Liver (tissue), 8 donors: ENCODE measurements at regions not wholly inside any gene's neighbourhood (a gene's known extent, or its start where the extent isn't known, plus 50 kb on each side); places are given as distances from the start of the nearest gene placed in this dataset.

Experiments
- DNase-seq: peaks from one replicate; pipeline ENCODE4 v3.0.0-alpha.2; 2017; ENCODE audit warnings: low spot score
- H3K27ac ChIP-seq, 2 donors: one replicate each; pipeline ENCODE4 v1.7.0; 2013; ENCODE audit warnings: inconsistent platforms in 2 of 2, low read length in 2 of 2, control low read depth in 1 of 2, low read depth in 1 of 2, mild to moderate bottlenecking in 1 of 2
- H3K27me3 ChIP-seq, 4 donors: one replicate each; pipeline versions ENCODE4 v1.6.1 to v1.7.0; 2013; ENCODE audit warnings: low read length in 3 of 4, inconsistent platforms in 1 of 4, mild to moderate bottlenecking in 1 of 4, moderate library complexity in 1 of 4; ENCODE audit not compliant: control insufficient read depth in 4 of 4, insufficient read depth in 4 of 4
- H3K36me3 ChIP-seq, 4 donors: one replicate each; pipeline versions ENCODE4 v1.6.1 to v1.7.0; 2013; ENCODE audit warnings: low read length in 3 of 4, mild to moderate bottlenecking in 3 of 4, low read depth in 1 of 4, moderate library complexity in 1 of 4; ENCODE audit not compliant: control insufficient read depth in 4 of 4, insufficient read depth in 3 of 4
- H3K4me1 ChIP-seq, 4 donors: one replicate each; pipeline versions ENCODE4 v1.6.1 to v1.7.0; 2013; ENCODE audit warnings: low read length in 3 of 4, mild to moderate bottlenecking in 3 of 4, moderate library complexity in 1 of 4; ENCODE audit not compliant: control insufficient read depth in 4 of 4, insufficient read depth in 4 of 4
- H3K4me3 ChIP-seq, 3 donors: one replicate each; pipeline versions ENCODE4 v1.6.1 to v1.7.0; 2013; ENCODE audit warnings: low read length in 3 of 3, control low read depth in 1 of 3, low read depth in 1 of 3, mild to moderate bottlenecking in 1 of 3
- H3K9ac ChIP-seq, 2 donors: one replicate each; pipeline ENCODE4 v1.7.0; 2013; ENCODE audit warnings: low read length in 2 of 2, mild to moderate bottlenecking in 2 of 2, moderate library complexity in 2 of 2, control low read depth in 1 of 2, low read depth in 1 of 2
- H3K9me3 ChIP-seq, 4 donors: one replicate each; pipeline versions ENCODE4 v1.6.1 to v1.7.0; 2013; ENCODE audit warnings: low read length in 3 of 4; ENCODE audit not compliant: control insufficient read depth in 4 of 4
- CTCF ChIP-seq: fragments of 150-350 bp; IDR thresholded peaks from 2 replicates; pipeline ENCODE4 v1.5.1; 2017; ENCODE audit warnings: improper control_type of control experiment, low read depth, low read length; ENCODE audit not compliant: missing input control
- EGR1 ChIP-seq, 2 donors: IDR thresholded peaks; 2 replicates each; pipeline ENCODE4 v1.6.1; 2016 to 2018; ENCODE audit warnings: antibody characterized with exemption in 2 of 2, low read depth in 2 of 2
- FOXA1 ChIP-seq: IDR thresholded peaks from 2 replicates; pipeline ENCODE4 v1.6.1; 2016; ENCODE audit warnings: antibody characterized with exemption
- FOXA2 ChIP-seq: IDR thresholded peaks from 2 replicates; pipeline ENCODE4 v1.6.1; 2016; ENCODE audit warnings: antibody characterized with exemption
- GABPA ChIP-seq, 2 donors: IDR thresholded peaks in 1 of 2; conservative IDR thresholded peaks in 1 of 2; 2 replicates each; pipeline ENCODE4 v1.6.1; 2016; ENCODE audit warnings: antibody characterized with exemption in 2 of 2, mild to moderate bottlenecking in 1 of 2, moderate library complexity in 1 of 2
- HNF4A ChIP-seq, 2 donors: conservative IDR thresholded peaks; 2 replicates each; pipeline ENCODE4 v1.6.1; 2016; ENCODE audit warnings: antibody characterized with exemption in 2 of 2, mild to moderate bottlenecking in 2 of 2
- HNF4G ChIP-seq: IDR thresholded peaks from 2 replicates; pipeline ENCODE4 v1.6.1; 2016; ENCODE audit warnings: antibody characterized with exemption
- JUND ChIP-seq, 2 donors: IDR thresholded peaks; 2 replicates each; pipeline ENCODE4 v1.6.1; 2016; ENCODE audit warnings: antibody characterized with exemption in 2 of 2
- MAX ChIP-seq: IDR thresholded peaks from 2 replicates; pipeline ENCODE4 v1.6.1; 2016; ENCODE audit warnings: antibody characterized with exemption
- NR2F2 ChIP-seq: IDR thresholded peaks from 2 replicates; pipeline ENCODE4 v1.6.1; 2016; ENCODE audit warnings: antibody characterized with exemption
- RAD21 ChIP-seq, 2 donors: IDR thresholded peaks; 2 replicates each; pipeline ENCODE4 v1.6.1; 2016; ENCODE audit warnings: antibody characterized with exemption in 2 of 2, mild to moderate bottlenecking in 2 of 2
- REST ChIP-seq: IDR thresholded peaks from 2 replicates; pipeline ENCODE4 v1.6.1; 2016; ENCODE audit warnings: antibody characterized with exemption, mild to moderate bottlenecking
- RXRA ChIP-seq, 2 donors: IDR thresholded peaks; 2 replicates each; pipeline ENCODE4 v1.6.1; 2017 to 2018; ENCODE audit warnings: antibody characterized with exemption in 2 of 2, mild to moderate bottlenecking in 1 of 2
- SP1 ChIP-seq: IDR thresholded peaks from 2 replicates; pipeline ENCODE4 v1.6.1; 2018; ENCODE audit warnings: antibody characterized with exemption, mild to moderate bottlenecking
- YY1 ChIP-seq: IDR thresholded peaks from 2 replicates; pipeline ENCODE4 v1.6.1; 2016; ENCODE audit warnings: antibody characterized with exemption, mild to moderate bottlenecking
- ZBTB33 ChIP-seq: IDR thresholded peaks from 2 replicates; pipeline ENCODE4 v1.6.1; 2016; ENCODE audit warnings: antibody characterized with exemption
- WGBS: extraction: QIAGEN DNeasy Blood & Tissue Kit; methylation state at CpG from one replicate; pipeline ENCODE4 v1.1.7; 2013; 5-methylcytosine and 5-hydroxymethylcytosine counted together
- donor health status: healthy.
- donor health status: healthy.
- donor health status: healthy.
- donor health status: healthy.
- donor health status: healthy.

- WGBS = 55% methylated on average over 2 of the region's 2 CpGs
Measured at GRCh38 chr2:59884166-59884565, 669.3 kb downstream of the BCL11A start.

GRCh38 chr2:59882822-59883221, 670.6 kb downstream of the BCL11A start:
- Histone ChIP-seq H3K9me3 (no peaks in the 10 kb centered on the region), H3K4me3 (no peak overlapping the region), H3K27ac (no peak overlapping the region), H3K9ac (no peak overlapping the region), H3K36me3 (no peaks in the 10 kb centered on the region), H3K27me3 (no peaks in the 10 kb centered on the region), H3K4me1 (no peaks in the 10 kb centered on the region)
- WGBS = 95% methylated on average over 2 of the region's 2 CpGs
- no peak for TF ChIP-seq NR2F2
- TF ChIP-seq YY1 = no peak
- TF ChIP-seq REST = no peak
- DNase-seq = no peak

More at GRCh38 chr2:59884166-59884565, 669.3 kb downstream of the BCL11A start:
- H3K4me3 ChIP-seq = no peak overlapping the region
- no peak overlapping the region for H3K9ac ChIP-seq
- DNase-seq = no peak
- H3K4me1 ChIP-seq = no peaks in the 10 kb centered on the region
- H3K27ac ChIP-seq = no peak overlapping the region
- H3K9me3 ChIP-seq = no peaks in the 10 kb centered on the region
- TF ChIP-seq JUND (IDR thresholded peaks at IDR 0.05) = no peak
- no peak for TF ChIP-seq NR2F2
- no peak for TF ChIP-seq RXRA (IDR thresholded peaks at IDR 0.05)
- TF ChIP-seq HNF4G = no peak
- TF ChIP-seq SP1 = no peak
- no peak for TF ChIP-seq FOXA1
- no peak for TF ChIP-seq HNF4A (conservative IDR thresholded peaks at IDR 0.05)
- TF ChIP-seq RAD21 (IDR thresholded peaks at IDR 0.05) = no peak
- no peak for TF ChIP-seq ZBTB33
- no peak for TF ChIP-seq MAX
- no peak for TF ChIP-seq FOXA2
- no peak for TF ChIP-seq EGR1 (IDR thresholded peaks at IDR 0.05; ENCODE audit: low read depth in 2 of 2)
- no peak for TF ChIP-seq GABPA (IDR thresholded peaks at IDR 0.05 in 1 of 2, conservative IDR thresholded peaks at IDR 0.05 in 1 of 2)
- no peak for TF ChIP-seq CTCF
- no peaks in the 10 kb centered on the region for H3K36me3 ChIP-seq
- no peaks in the 10 kb centered on the region for H3K27me3 ChIP-seq
